Stomach (tissue), 8 donors: ENCODE measurements at regions not wholly inside any gene's neighbourhood (a gene's known extent, or its start where the extent isn't known, plus 50 kb on each side); places are given as distances from the start of the nearest gene placed in this dataset.

Experiments
- DNase-seq, 2 donors: peaks; one replicate each; pipeline versions ENCODE4 v3.0.0 to v3.0.0-alpha.2; 2013 to 2019
- H3K27ac ChIP-seq, 5 donors: fragments of 200-600 bp in 4 of 5; sonication (generic) in 4 of 5; one replicate each; pipeline ENCODE4 v1.5.1; 2013 to 2019; ENCODE audit warnings: mild to moderate bottlenecking in 1 of 5, moderate library complexity in 1 of 5
- H3K27me3 ChIP-seq, 3 donors: fragments of 200-600 bp; sonication (generic); one replicate each; pipeline ENCODE4 v1.5.1; 2017 to 2019; ENCODE audit warnings: mixed run types in 1 of 3
- H3K36me3 ChIP-seq, 4 donors: fragments of 200-600 bp; sonication (generic); 1 replicate in 3 of 4; 2 replicates in 1 of 4; pipeline ENCODE4 v1.5.1; 2016 to 2019
- H3K4me1 ChIP-seq, 4 donors: fragments of 200-600 bp; sonication (generic); one replicate each; pipeline ENCODE4 v1.5.1; 2016 to 2019
- H3K4me3 ChIP-seq, 4 donors: fragments of 200-600 bp; sonication (generic) in 3 of 4; one replicate each; pipeline ENCODE4 v1.5.1; 2016 to 2019; ENCODE audit warnings: mild to moderate bottlenecking in 1 of 4
- H3K9me3 ChIP-seq, 4 donors: fragments of 200-600 bp; sonication (generic); one replicate each; pipeline ENCODE4 v1.5.1; 2016 to 2019
- EP300 ChIP-seq: sonication (generic); formaldehyde crosslinking; IDR thresholded peaks from one replicate; pipeline ENCODE4 v1.6.1; 2017; ENCODE audit warnings: antibody characterized with exemption
- POLR2A ChIP-seq, 4 donors: fragments of 450-650 bp; IDR thresholded peaks; one replicate each; pipeline ENCODE4 v1.6.1; 2016; ENCODE audit warnings: antibody characterized with exemption in 4 of 4, control low read depth in 2 of 4, mild to moderate bottlenecking in 1 of 4, moderate library complexity in 1 of 4
- POLR2AphosphoS5 ChIP-seq, 3 donors: sonication (generic); formaldehyde crosslinking; IDR thresholded peaks; one replicate each; pipeline ENCODE4 v1.6.1; 2016; ENCODE audit warnings: antibody characterized with exemption in 3 of 3
- WGBS, 5 donors: extraction: QIAGEN DNeasy Blood & Tissue Kit in 3 of 5; methylation state at CpG; one replicate each; pipeline versions ENCODE4 v1.1.5 to v1.1.7; 2013 to 2018; 5-methylcytosine and 5-hydroxymethylcytosine counted together
- intact Hi-C: fragments of 100-400 bp; cut with DNase I; formaldehyde crosslinking; loops from one replicate; pipeline ENCODE4 v1.15.1; 2023; ENCODE audit warnings: low total_unique reads
- TF ChIP-seq, protein P1 (sequence below), 7 experiments: fragments of 450-650 bp in 4 of 7; fragments of 200-600 bp in 3 of 7; sonication (generic) in 3 of 7; IDR thresholded peaks; one replicate each; pipeline ENCODE4 v1.5.1; 2016 to 2019; ENCODE audit warnings: antibody characterized with exemption in 7 of 7, control low read depth in 2 of 7, mild to moderate bottlenecking in 1 of 7
- donor health status: healthy with polysubstance abuse.
- donor health status: Bipolar disorder and iron deficiency.
- donor health status: healthy.

DNA sequence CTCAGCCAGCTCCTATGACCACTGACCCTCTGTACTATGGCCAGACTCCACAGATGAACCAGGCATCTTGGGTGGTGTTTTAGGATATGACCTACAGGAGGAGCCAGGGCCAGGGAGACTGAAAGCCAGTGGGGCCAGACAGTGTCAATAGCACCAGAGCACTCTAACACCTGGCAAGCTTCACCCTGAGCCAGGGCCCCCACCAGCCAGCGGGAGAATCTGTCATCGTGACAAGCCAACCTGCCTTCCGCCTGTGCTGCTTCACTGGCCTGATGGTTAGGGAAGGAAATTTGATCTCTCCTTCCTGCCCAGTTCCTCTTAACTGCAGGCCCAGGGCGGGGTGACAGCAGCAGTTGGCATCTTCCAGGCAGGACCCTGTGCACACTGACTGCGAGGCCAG, 222.4 kb downstream of the UQCRFS1 start:
- Histone ChIP-seq H3K27me3 (peaks cover 0 to 5% (median 0%) of the 10 kb centered on the region in 3 donors), H3K4me1 (no peaks in the 10 kb centered on the region), H3K4me3 (no peak overlapping the region), H3K36me3 (no peaks in the 10 kb centered on the region), H3K9me3 (peaks cover 0 to 30% (median 24%) of the 10 kb centered on the region in 4 donors), H3K27ac (no peak overlapping the region)
- intact Hi-C loops = no loop called here
- WGBS, 5 donors = 40 to 76% (median 58%) methylated on average over 5 of the region's 5 CpGs
- no peak for DNase-seq
- TF ChIP-seq POLR2A (IDR thresholded peaks at IDR 0.05) (no peak), POLR2AphosphoS5 (IDR thresholded peaks at IDR 0.05) (no peak), EP300 (no peak)
- TF ChIP-seq, protein P1, sequence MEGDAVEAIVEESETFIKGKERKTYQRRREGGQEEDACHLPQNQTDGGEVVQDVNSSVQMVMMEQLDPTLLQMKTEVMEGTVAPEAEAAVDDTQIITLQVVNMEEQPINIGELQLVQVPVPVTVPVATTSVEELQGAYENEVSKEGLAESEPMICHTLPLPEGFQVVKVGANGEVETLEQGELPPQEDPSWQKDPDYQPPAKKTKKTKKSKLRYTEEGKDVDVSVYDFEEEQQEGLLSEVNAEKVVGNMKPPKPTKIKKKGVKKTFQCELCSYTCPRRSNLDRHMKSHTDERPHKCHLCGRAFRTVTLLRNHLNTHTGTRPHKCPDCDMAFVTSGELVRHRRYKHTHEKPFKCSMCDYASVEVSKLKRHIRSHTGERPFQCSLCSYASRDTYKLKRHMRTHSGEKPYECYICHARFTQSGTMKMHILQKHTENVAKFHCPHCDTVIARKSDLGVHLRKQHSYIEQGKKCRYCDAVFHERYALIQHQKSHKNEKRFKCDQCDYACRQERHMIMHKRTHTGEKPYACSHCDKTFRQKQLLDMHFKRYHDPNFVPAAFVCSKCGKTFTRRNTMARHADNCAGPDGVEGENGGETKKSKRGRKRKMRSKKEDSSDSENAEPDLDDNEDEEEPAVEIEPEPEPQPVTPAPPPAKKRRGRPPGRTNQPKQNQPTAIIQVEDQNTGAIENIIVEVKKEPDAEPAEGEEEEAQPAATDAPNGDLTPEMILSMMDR (IDR thresholded peaks at IDR 0.05) = no peak

DNA sequence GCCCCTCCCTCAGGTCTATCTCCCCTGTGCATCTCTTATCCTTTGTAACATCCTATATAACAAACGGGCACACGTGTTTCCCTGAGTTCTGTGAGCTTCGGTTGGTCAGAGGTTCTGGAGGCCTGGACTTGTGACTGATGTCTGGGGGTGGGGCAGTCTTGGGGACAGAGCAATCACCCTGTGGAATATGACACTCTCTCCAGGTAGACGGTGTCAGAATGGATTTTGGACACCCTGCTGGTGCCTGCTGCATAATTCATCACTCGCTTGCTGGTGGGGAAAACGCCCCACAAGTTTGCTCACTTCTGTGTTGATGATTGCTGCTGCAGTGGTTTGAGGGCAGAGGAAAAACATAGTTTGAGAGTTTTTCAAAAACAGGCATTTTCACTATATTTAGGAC, 223.2 kb downstream of the UQCRFS1 start:
- no peak overlapping the region for H3K27ac ChIP-seq
- no peaks in the 10 kb centered on the region for H3K4me1 ChIP-seq
- TF ChIP-seq POLR2AphosphoS5 (IDR thresholded peaks at IDR 0.05) (no peak), EP300 (no peak), POLR2A (IDR thresholded peaks at IDR 0.05) (no peak)
- TF ChIP-seq, protein P1 (IDR thresholded peaks at IDR 0.05) = no peak
- H3K36me3 ChIP-seq = no peaks in the 10 kb centered on the region
- H3K9me3 ChIP-seq = peaks cover 0 to 25% (median 20%) of the 10 kb centered on the region in 4 donors
- no peak for DNase-seq
- H3K27me3 ChIP-seq = peaks cover 0 to 5% (median 0%) of the 10 kb centered on the region in 3 donors
- no peak overlapping the region for H3K4me3 ChIP-seq
- intact Hi-C loops = no loop called here
- WGBS, 5 donors = 63 to 76% (median 72%) methylated on average over 6 of the region's 6 CpGs

DNA sequence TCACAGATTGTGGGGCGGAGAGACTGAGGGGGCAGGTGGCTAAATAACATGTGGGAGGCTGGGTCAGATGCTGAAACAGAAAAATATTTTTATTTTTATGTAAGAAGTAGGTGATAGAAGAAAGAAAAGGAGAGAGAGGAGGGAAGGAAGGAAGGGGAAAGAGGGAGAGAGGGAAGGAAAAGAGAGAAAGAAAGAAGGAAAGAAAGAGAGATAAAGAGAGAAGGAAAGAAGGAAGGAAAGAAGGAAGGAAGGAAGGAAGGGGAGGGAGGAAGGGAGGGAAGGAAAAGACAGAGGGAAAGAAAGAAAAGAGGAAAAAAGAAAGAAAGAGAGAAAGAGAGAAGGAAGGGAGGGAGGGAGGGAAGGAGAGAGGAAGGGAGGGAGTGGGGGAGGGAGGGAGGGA, 224.9 kb downstream of the UQCRFS1 start:
- Histone ChIP-seq H3K27ac (no peak overlapping the region), H3K4me1 (no peaks in the 10 kb centered on the region), H3K4me3 (no peak overlapping the region), H3K27me3 (peaks cover 0 to 11% (median 0%) of the 10 kb centered on the region in 3 donors), H3K9me3 (peaks cover 0 to 9% (median 7%) of the 10 kb centered on the region in 4 donors), H3K36me3 (no peaks in the 10 kb centered on the region)
- 91 to 98% (median 96%) methylated on average over 1 of the region's 1 CpG for WGBS, 5 donors
- no peak for DNase-seq
- TF ChIP-seq EP300 (no peak), POLR2A (IDR thresholded peaks at IDR 0.05) (no peak), POLR2AphosphoS5 (IDR thresholded peaks at IDR 0.05) (no peak)
- TF ChIP-seq, protein P1 (IDR thresholded peaks at IDR 0.05) = no peak
- intact Hi-C loops = no loop called here

DNA sequence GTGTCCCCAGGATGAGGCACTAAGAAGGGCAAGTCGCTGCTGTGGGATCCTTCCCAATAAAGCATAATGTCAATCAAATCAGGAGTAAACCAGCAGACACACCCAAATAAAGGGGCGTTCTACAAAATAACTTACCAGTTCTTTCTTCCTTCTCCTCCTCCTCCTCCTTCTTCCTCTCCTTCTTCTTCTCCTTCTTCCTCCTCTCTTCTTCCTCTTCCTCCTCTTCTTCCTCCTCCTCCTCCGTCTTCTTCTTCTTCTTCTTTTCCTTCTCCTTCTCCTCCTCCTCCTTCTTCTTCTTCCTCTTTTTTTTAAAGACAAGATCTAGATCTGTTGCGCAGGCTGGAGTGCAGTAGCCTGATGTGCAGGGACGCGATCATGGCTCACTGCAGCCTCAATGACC, 225.8 kb downstream of the UQCRFS1 start:
- Histone ChIP-seq H3K27me3 (peaks cover 0 to 11% (median 0%) of the 10 kb centered on the region in 3 donors), H3K27ac (no peak overlapping the region), H3K9me3 (peaks cover 0 to 1% (median 0%) of the 10 kb centered on the region in 4 donors), H3K4me1 (no peaks in the 10 kb centered on the region), H3K36me3 (no peaks in the 10 kb centered on the region), H3K4me3 (no peak overlapping the region)
- DNase-seq = no peak
- TF ChIP-seq, protein P1 (IDR thresholded peaks at IDR 0.05) = no peak
- TF ChIP-seq POLR2AphosphoS5 (IDR thresholded peaks at IDR 0.05) (no peak), EP300 (no peak), POLR2A (IDR thresholded peaks at IDR 0.05) (no peak)
- intact Hi-C loops = no loop called here
- WGBS, 5 donors = 79 to 85% (median 82%) methylated on average over 6 of the region's 6 CpGs
